NB4 (cell line): ENCODE measurements at regions not wholly inside any gene's neighbourhood (a gene's known extent, or its start where the extent isn't known, plus 50 kb on each side); places are given as distances from the start of the nearest gene placed in this dataset.

ENCODE experiments used
- CTCF ChIP-seq: IDR thresholded peaks from one replicate; pipeline ENCODE4 v1.5.1; 2012; ENCODE audit warnings: low read depth, low read length
- MYC ChIP-seq: IDR thresholded peaks from 2 replicates; pipeline ENCODE4 v1.6.1; 2011; ENCODE audit warnings: low read depth, low read length
- POLR2A ChIP-seq: IDR thresholded peaks from 2 replicates; pipeline ENCODE4 v1.6.1; 2011; ENCODE audit warnings: mild to moderate bottlenecking; ENCODE audit not compliant: insufficient read length; ENCODE audit errors: extremely low read depth

GRCh38 chr12:90855534-90855933 lies 99.4 kb downstream of the CCER1 start:
- TF ChIP-seq CTCF (no peak), POLR2A (no peak), MYC (no peak)
